Astrocyte of the cerebellum (primary cell): ENCODE measurements at regions not wholly inside any gene's neighbourhood (a gene's known extent, or its start where the extent isn't known, plus 50 kb on each side); places are given as distances from the start of the nearest gene placed in this dataset.

Experiments
- DNase-seq: peaks from one replicate; pipeline ENCODE4 v3.0.0-alpha.2; 2011; ENCODE audit warnings: low read depth
- H3K4me3 ChIP-seq: 2 replicates; pipeline ENCODE4 v1.5.1; 2011; ENCODE audit warnings: mild to moderate bottlenecking, low read depth, low read length, moderate library complexity
- in situ Hi-C: cut with HindIII; loops from 2 replicates; pipeline ENCODE4 v1.10.0; 2017; ENCODE audit warnings: low sequenced_read_pairs
- TF ChIP-seq, protein P1 (sequence below): IDR thresholded peaks from 2 replicates; pipeline ENCODE4 v1.5.1; 2012; ENCODE audit warnings: low read length, low read depth, moderate library complexity, mild to moderate bottlenecking; ENCODE audit errors: missing control alignments

DNA sequence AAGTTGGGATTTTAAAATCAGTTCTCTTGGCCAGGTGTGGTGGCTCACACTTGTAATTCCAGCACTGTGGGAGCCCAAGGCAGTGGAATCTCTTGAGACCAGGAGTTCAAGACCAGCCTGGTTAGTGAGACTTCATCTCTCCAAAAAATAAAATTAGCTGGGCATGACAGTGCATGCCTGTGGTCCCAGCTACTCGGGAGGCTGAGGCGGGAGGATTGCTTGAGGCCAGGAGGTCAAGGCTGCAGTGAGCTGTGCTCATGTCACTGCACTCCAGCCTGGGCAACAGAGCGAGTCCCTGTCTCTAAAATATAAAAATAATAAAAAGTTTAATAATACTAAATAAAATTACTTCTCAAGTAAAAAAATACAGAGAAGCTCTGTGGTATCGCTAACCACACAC lies 77.5 kb downstream of the FOXA2 start:
- no peak for DNase-seq
- H3K4me3 ChIP-seq = no peak overlapping the region
- TF ChIP-seq, protein P1, sequence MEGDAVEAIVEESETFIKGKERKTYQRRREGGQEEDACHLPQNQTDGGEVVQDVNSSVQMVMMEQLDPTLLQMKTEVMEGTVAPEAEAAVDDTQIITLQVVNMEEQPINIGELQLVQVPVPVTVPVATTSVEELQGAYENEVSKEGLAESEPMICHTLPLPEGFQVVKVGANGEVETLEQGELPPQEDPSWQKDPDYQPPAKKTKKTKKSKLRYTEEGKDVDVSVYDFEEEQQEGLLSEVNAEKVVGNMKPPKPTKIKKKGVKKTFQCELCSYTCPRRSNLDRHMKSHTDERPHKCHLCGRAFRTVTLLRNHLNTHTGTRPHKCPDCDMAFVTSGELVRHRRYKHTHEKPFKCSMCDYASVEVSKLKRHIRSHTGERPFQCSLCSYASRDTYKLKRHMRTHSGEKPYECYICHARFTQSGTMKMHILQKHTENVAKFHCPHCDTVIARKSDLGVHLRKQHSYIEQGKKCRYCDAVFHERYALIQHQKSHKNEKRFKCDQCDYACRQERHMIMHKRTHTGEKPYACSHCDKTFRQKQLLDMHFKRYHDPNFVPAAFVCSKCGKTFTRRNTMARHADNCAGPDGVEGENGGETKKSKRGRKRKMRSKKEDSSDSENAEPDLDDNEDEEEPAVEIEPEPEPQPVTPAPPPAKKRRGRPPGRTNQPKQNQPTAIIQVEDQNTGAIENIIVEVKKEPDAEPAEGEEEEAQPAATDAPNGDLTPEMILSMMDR = no peak
- in situ Hi-C loops = no loop called here

DNA sequence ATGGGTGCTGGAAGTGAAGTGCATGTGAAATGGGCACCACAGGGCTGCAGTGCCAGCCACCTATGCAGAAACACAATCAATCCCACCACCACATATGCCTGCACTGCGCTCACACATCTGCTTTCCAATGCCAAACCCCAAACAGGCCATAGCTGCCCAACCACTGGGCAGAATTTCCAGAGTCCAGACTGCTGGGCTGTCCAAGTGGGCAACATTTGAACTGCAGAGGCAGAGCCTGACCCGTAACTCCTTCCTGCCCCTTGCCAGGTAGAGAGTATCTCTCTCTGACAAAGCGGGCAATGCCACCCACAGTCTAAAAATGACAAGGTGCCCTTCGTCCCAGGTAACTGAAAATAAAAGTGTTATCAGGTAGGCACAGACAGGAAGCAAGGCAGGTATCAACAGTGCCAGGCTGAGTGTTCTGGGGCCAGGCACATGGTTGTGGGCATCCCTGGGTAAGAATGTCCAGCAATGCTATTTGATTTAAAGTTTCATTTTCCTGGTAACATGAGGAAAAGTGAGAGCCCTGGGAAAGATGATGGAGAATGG lies 79.5 kb downstream of the FOXA2 start:
- H3K4me3 ChIP-seq = no peak overlapping the region
- TF ChIP-seq, protein P1 = no peak
- in situ Hi-C loops = no loop called here
- DNase-seq = no peak

DNA sequence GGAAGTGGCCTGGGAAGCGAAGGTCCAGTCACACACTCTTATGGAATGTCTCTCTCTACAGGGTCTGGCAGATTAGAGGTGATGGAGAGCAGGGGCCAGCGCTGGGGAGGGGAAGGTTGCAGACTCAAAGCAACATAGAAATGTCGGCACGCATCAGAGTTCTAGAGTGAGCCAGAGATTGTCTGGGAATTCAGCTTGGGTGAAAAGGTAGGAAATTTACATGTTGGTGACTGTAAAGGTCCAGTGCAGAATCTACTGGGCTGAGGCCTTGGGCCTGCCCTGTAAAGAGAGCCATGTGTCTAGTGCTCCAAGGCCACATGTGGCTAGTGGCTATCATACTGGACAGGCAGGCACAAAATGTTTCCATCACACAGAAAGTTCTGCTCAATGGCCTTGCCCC lies 80.8 kb downstream of the FOXA2 start:
- TF ChIP-seq, protein P1 = no peak
- in situ Hi-C loops = no loop called here
- no peak overlapping the region for H3K4me3 ChIP-seq
- no peak for DNase-seq

DNA sequence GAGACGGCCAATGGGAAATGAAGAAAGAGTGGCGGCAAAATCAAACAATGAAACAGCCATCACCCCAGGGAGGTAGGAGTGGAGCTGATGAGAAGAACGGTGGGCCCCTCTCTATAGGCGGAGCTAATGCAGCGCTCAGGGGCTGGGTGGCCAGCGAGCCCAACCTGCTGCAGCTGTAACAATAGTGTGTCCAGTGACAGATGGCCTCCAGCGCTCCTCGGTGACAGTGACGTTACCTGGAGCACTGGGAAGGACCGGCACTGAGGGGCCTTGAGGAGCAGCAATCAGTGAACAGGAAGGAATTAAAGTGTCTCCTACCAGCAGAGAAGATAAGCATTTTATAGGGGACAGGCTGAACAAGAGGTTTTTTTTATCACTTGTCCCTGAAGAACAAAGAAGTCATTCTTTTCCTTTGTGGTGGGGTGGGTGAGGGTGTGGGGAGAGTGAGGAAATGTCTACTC lies 81.6 kb downstream of the FOXA2 start:
- in situ Hi-C loops = no loop called here
- DNase-seq = no peak
- H3K4me3 ChIP-seq = no peak overlapping the region
- TF ChIP-seq, protein P1 = no peak

DNA sequence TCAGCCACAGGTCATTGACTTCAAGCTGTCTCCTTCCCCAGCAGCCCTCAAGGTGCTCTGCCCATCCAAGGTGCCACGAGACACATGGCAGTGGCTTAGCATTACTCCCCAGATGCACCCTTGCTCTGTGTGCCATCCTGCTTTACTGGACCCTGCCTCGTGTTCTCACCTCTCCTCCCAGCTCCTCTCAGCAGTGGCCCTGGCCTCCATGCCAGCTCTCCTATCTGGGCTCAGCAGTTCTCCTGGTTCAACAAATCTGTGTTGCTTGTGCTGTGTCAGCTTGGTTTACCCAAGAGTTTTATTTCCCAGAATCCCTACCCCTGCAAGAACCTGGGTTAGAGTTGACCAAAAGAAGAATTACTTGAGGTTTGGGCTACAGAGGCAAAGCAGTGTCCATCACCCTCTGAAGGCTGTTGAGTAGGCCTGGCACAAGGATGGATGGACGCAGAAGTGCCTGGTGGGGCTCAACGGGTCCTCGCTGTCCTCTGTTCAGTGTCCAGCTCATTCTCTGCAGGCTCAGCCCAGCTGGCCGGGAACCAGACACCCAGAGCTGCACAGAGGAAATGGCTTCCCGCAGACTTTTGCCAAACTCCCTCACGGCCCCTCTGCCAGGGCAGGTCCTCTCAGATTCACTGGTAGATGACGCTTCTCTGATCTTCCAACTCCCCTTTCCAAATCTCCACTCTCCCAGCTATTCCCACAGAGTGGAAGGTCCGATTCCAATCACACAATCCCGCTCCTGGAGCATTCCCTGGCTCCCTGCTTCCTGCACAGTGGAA lies 82.6 kb downstream of the FOXA2 start:
- no peak overlapping the region for H3K4me3 ChIP-seq
- in situ Hi-C loops = no loop called here
- TF ChIP-seq, protein P1 = no peak
- no peak for DNase-seq

DNA sequence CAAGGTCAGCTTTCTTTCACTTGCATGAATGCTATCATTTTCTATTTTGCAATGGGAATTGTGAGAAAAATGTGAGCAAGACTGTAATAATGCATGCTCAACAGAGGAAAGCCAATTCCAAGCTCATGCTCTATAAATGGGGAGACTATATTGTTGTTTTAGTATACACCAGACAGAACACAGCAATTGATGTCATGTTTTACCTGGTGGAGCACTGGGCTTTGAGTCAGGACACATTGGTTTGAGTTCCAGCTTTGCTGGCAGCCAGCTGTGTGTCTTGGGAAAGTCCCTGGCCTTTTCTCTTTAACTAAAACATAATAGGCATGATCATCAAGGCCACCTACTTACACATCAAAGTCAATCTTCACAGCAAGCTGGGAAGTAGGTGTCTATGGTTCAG lies 83.3 kb downstream of the FOXA2 start:
- no peak for DNase-seq
- TF ChIP-seq, protein P1 = no peak
- no peak overlapping the region for H3K4me3 ChIP-seq
- in situ Hi-C loops = no loop called here
